ENCODE measurements at regions not wholly inside any gene's neighbourhood (a gene's known extent, or its start where the extent isn't known, plus 50 kb on each side); places are given as distances from the start of the nearest gene placed in this dataset.

GRCh38 chr17:70956726-70957125, 787.4 kb downstream of the KCNJ2 start:
- TF ChIP-seq CTCF (optimal IDR thresholded peaks at IDR 0.05 in 1 of 3, IDR thresholded peaks at IDR 0.05 in 1 of 3, conservative IDR thresholded peaks at IDR 0.05 in 1 of 3; ENCODE audit: extremely low read depth in 1 of 3, insufficient read depth in 2 of 3, low read length in 3 of 3) (no peak), EZH2 (IDR thresholded peaks at IDR 0.05; ENCODE audit: low read length) (no peak)

Data from keratinocyte (primary cell).